GM19395 (cell line): ENCODE measurements at regions not wholly inside any gene's neighbourhood (a gene's known extent, or its start where the extent isn't known, plus 50 kb on each side); places are given as distances from the start of the nearest gene placed in this dataset.
A peak's percentile ranks its signal among the peaks of the same experiment; 100 is the strongest.

ENCODE experiments used
- ATAC-seq: cut with Tn5 transposase; IDR thresholded peaks from one replicate; pipeline ENCODE4 v1.9.1; 2021; ENCODE audit warnings: mild to moderate bottlenecking, moderate library complexity; ENCODE audit not compliant: unreplicated experiment

DNA sequence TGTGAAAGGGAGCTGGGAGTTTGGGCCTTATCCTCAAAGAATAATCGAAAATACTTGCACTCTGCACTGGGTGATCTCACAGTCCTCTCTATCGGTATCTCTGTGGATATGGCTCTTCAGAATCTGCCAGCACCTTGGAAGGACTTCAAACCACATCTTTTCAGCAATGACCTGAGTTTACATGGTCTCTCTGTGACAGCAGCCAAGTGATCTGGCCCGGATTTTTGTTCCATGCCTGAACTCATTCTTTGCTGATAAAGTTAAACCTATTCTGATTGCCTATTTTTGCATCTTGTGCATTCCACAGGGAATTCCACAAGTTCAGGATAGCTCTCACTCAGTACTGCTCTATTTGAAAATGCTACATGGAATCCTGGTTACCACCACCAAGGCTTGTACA is 98.9 kb downstream of the HDGFL1 start:
- ATAC-seq, result no peak

DNA sequence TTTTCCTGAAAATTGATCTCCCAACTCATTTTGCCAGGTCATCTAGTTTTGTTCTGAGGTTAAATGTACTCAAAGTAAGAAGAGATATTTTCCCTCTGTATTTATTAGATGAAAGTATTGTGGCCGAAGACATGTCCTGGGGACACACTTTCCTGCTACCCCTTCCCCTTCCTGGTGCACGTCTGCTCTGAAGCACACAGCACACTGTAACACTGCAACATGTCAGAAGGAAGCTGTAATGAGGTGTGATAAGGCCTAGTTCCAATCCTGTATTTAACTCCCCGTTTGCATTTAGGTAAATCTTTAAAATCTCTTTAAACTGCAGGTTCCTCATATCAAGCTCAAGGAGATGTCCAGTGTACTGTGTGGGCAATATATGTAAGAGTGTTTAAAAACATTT is 99.4 kb downstream of the HDGFL1 start:
- no peak for ATAC-seq

DNA sequence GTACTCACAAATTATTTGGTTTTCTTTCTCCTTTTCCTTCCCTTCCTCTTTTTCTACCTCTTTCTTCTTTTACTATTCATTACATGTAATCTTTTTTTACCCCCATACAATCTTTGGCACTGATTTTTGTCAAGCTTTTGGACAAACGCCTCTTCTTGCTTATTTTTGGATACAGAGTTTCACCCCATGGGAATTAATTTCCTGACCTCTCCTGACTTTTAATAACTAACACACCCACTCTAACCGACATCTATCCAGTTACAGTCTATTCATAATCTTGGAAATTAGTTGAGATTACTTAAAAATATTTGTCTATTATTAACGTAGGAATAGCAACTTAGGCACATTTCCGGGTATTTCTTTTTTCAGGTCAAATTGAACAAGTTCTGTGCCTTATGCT is 101.2 kb downstream of the HDGFL1 start:
- no peak for ATAC-seq

- ATAC-seq, result peak; percentile 62
Observed at GRCh38 chr6:22673474-22673873, 104.1 kb downstream of the HDGFL1 start.

- no peak for ATAC-seq
Observed at GRCh38 chr6:22680950-22681349, 111.6 kb downstream of the HDGFL1 start.

DNA sequence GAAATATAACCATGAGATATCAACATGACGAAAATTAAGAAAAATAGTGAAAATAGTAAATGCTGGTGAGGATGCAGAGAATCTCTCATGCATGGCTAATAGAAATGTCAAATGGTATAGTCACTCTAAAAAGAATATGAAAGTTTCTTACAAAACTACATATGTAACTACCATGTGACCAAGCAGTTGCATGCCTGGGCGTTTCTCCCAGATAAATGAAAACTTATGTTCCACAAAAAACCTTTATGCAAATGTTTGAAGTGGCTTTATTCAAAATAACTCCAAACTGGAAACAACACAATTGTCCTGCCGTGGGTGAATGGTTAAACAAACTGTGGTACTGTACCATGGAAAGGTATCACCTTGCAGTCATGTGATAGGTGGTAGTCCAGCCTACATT is 112.4 kb downstream of the HDGFL1 start:
- ATAC-seq, result no peak

GRCh38 chr6:22682979-22683378 is 113.6 kb downstream of the HDGFL1 start:
- no peak for ATAC-seq

DNA sequence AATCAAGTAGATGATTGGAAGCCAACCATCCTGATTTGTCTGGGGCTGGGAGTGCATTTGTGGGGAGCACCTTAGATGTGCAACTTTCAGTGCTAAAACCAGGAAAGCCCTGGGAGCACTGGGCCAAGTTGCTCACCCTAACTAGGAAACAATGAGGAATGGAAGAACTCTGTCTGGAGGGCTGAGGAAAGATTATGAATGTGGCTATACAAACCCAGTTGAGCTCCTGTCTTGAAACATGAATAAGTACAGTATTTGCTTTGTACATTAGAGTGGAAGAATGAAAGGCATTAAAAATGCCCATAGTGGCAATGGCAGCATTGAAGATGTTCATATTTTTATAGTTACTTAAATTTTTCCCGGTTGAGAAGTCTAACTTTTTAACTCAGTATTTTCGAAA is 121.1 kb downstream of the HDGFL1 start:
- no peak for ATAC-seq

GRCh38 chr6:22694092-22694724 is 124.8 kb downstream of the HDGFL1 start:
- no peak for ATAC-seq

- ATAC-seq, result no peak
Observed at GRCh38 chr6:22696481-22696880, 127.1 kb downstream of the HDGFL1 start.

- ATAC-seq, result no peak
Observed at GRCh38 chr6:22697306-22697705, 127.9 kb downstream of the HDGFL1 start.

- no peak for ATAC-seq
Observed at GRCh38 chr6:22699151-22699550, 129.8 kb downstream of the HDGFL1 start.

GRCh38 chr6:22706651-22707050 is 137.3 kb downstream of the HDGFL1 start:
- no peak for ATAC-seq

DNA sequence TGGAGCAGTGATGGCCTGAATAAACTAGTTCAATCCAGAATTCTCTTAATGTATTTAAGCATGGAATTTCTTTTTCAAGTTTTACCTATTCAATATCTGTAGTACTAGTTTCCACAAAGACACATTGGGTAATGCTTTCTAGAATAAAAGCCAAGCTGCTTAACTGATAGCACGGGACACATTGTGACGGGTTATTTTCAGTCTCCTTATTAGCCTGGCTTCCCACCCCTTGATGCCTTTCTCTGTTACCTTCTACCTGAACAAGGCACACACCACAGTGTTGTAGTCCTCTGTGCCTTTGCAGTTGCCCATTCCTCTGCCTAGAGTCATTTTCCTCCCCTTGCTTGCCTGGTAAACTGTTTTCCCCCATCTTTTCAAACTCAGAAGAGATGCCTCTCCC is 139.1 kb downstream of the HDGFL1 start:
- no peak for ATAC-seq

DNA sequence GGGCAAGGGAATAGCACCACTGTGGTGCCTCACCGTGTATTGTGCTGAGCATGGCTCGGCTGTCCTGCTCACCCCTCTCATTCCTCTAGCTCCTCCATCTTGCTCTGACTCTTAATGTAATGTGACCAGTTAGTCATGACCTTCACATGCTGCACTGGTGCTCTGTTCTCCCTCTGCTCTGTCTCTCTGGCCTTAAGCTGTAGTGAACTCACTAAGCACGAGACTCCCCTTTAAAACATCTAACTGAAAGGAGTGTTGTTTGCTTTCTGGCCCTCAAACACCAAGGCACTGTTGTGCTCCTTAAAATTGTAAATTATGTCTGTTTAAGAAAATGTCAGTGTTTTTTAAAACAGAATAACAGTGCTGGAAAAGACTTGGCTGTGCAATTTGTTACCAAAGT is 140.4 kb downstream of the HDGFL1 start:
- no peak for ATAC-seq

GRCh38 chr6:22716721-22717120 is 147.4 kb downstream of the HDGFL1 start:
- peak; percentile 77 for ATAC-seq

DNA sequence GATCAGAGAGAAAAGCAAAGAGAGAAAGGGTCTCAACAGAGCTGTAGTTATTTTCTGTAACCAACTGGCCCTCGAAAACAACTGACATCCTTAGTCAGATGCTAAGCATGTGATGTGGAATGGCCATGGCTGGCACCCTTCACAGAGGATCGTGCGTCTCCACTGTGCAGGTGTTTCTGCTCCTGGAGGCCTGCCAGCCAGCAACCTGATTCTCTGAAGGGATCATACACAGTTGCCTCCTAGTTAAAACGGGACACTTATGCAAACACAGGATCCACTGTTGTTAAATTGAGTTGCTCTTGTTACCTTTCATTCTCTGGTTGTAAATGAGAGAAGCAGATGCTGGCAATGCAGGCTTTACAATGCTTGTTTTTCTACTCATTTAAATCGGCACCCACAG is 148.5 kb downstream of the HDGFL1 start:
- no peak for ATAC-seq

GRCh38 chr6:22722913-22723312 is 153.5 kb downstream of the HDGFL1 start:
- ATAC-seq, result no peak

DNA sequence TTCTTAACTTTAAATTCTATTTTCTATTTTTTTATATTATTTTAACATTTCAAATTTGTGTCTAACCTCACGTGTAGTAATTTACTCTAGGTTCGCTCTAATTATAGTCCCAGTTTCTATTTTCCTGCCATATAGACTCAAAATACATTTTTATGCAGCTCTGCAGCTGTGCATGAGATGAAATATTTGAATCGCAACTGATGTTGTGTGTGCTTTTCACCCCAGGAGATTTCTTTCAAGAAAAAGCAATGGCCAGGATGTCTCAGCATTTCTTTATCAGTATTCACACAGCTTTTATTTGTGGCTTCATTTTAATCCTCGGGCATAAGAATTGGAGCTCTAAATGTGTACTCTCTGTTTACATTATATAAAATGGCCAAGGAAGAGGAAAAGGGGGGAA is 157.6 kb downstream of the HDGFL1 start:
- no peak for ATAC-seq

GRCh38 chr6:22727710-22728109 is 158.3 kb downstream of the HDGFL1 start:
- no peak for ATAC-seq

DNA sequence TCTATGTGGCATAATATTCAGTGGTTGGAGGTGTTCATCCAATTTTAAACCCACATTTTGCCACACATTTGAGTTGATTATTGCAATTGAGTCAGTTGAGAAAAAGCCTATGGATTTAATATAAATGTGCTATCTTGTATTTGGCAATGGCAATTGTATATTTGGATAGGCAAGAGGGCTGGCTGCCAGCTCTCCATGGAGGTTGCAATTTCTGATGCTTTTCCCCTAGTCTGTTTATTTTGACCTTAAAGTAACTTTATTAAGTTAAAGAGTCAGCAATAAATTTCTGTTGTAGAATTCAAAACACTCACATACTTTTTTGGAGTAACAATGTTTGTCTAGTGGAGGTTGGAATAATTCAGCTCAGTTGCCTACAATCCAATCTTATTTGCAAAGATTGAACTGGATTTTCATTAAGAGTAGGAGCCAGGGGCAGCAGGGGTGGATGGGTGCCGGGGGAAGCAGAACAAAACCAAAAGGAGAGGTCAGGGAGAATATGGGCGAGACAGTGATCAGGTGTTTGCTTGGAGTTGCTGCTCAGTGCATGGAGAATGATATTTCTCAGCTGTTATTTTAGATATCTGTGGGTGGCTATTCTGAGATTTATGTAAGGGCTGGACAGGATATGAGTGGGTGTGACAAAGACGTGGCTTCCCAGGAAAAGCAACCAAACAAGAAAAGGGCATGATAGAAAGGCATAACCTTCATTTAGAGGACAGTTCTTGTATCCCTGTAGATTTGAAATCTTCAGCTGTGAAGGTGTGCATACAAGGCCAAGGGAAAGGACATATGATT is 163.0 kb downstream of the HDGFL1 start:
- ATAC-seq, result no peak

DNA sequence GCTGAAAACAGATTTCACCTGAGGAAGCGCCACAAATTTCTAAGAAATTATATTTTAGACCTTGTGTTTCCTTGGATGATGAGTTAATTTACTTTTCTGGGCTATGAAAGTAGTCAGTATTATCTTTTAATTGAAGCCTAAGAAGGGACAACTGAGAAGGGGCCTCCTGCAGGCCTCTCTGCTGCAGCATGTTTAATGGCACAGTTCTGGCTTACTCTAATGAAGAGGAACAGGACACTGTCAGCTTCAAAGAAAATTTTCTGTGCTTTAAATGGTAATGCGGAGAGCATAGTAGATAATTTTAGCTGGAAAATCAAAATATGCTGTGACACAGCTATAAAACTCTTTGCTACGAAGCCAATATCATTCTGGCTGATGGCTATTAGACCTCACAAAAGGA is 167.4 kb downstream of the HDGFL1 start:
- ATAC-seq, result no peak

DNA sequence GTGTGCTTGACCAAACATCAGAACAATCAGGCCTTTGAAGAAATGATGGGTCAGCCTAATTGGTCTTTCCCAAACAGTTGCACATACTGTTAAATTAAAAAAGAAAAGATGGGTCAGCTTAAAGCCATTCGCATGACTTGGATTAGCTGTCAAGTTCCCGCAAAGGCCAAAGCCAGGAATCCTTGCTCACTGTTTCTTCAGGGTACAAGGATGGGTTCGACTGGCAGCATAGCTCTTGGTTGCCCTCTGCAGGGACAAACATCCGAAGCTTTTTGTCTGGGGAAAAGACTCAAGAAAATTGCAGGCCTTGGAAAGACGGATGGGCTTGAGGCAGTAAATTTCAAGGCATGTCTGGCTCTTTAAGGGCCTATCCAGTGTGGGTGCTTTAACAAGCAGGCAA is 168.0 kb downstream of the HDGFL1 start:
- no peak for ATAC-seq
